Left renal cortex interstitium (tissue), 4 donors: ENCODE measurements at regions not wholly inside any gene's neighbourhood (a gene's known extent, or its start where the extent isn't known, plus 50 kb on each side); places are given as distances from the start of the nearest gene placed in this dataset.
"Not testable (repeated sequence)": the region's sequence is repeated elsewhere in the genome, so short reads cannot be mapped to it uniquely, and the experiment has no call there.

Source experiments
- DNase-seq, 4 donors: peaks; one replicate each; pipeline ENCODE4 v3.0.0-alpha.2; 2013; ENCODE audit warnings: low read depth in 4 of 4, low spot score in 2 of 4, missing footprints in 1 of 4

DNA sequence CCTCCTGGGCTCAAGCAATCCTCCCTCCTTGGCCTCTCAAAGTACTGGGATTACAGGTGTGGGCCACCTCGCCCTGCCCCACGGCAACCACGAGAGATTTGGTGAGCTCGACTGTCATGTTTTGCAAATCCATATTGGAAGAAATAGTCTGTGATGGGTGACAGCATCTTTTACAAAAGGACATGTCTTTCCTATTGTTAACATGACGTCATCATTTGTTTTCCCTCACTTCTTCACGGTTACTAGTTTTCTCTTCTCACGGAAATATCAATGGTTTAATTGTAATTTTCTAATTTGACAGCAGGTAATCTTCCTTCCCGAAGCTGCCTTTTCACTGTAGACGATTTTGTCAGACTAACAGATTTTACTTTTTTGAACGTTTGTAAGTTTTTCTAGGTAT lies 110.8 kb upstream of the GREM2 start:
- DNase-seq: no peak

DNA sequence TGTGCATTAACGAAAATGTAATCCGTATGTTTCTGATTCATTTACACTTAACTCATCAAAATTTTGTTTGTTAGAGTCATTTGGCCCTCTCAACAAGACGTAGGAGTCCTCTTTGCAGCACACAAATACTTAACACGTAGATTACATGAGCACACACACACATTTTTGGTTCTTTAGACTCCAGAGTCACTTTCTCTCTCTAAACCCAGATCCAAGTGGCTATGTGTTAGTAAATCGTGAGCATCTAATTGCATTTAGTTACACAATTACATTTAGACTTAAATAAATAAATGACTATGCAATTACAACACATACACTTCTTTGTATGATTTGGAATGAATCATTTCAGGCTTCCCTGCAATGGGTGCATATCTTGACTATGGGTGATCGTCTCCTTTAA lies 109.0 kb upstream of the GREM2 start:
- no peak for DNase-seq

DNA sequence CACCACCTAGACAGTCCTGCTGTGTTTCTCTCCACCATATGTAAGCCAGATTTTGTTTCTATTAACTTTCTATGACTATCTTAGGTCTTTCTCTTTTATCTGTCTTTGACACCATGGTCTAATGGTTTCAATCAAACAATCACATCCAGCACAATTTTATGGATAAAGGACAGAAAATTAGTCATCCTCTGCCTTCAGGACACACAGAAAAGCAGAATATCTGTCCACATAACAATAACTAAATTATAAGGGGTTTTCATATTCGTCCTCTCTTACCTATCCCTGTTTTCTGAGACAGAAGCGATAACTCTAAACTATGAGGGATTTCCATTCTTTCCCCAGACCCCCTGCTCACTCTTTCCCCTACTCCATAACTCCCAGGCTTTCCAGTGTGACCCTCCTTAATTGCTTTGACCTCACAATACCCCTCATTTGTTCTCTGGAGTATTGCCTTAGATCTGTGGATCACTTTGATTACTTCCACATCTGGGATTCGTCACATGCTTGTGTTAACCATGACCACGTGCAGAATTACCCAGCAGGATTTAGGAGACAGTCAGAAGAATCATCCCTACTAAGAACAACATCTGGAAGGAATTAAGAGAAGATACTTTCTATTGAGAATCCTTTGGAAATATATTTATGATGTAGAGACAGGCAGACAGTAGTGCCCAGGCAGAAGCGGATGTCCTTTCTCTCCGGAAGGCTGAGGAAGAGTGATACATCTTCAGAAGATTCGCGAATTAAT lies 108.2 kb upstream of the GREM2 start:
- DNase-seq: no peak

DNA sequence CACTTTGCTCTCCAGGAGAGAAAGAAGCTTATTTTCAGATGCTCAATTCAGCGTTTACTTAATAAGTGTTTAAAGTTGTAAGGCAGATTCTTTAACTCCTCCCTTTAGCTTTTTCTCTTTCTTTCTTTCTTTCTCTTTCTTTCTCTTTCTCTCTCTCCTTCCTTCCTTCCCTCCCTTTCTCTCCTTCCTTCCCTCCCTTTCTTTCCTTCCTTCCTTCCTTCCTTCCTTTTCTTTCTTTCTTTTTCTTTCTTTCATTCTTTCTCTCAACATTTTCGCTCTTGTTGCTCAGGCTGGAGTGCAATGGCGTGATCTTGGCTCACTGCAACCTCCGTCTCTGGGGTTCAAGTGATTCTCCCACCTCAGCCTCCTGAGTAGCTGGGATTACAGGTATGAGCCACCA lies 104.6 kb upstream of the GREM2 start:
- not testable (repeated sequence) for DNase-seq

DNA sequence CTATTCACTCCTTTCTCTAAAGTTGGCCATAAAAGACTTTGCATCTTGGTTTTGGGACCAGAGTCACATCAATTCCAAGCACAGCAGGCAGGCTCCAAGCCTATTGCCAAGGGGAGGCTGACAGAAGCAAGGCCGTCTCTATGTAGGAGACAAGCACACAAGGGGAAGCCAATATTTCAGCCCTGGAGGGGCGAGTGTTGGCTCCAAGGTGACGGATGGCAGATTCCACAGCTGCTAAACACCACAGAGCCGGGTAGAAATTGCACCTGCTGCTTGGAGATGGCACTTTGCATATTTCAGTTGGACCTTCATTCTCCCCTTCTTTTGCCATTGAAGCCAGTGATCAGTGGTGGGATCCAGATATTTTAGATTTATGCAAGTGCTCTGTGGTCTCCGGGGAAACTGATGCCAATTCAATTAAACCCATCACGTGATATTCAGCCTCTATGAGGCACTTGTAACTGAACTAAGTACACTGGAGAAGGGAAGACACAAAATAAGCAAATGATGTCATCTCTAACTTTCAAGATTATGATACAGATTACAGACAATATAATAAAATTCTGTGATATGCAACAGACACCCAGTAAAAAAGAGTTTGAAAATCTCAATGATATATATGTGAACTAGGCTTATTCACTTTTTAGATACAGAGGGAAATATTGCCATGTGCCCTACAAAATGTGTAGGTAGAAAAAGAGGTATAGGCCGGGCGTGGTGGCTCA lies 102.8 kb upstream of the GREM2 start:
- no peak for DNase-seq

DNA sequence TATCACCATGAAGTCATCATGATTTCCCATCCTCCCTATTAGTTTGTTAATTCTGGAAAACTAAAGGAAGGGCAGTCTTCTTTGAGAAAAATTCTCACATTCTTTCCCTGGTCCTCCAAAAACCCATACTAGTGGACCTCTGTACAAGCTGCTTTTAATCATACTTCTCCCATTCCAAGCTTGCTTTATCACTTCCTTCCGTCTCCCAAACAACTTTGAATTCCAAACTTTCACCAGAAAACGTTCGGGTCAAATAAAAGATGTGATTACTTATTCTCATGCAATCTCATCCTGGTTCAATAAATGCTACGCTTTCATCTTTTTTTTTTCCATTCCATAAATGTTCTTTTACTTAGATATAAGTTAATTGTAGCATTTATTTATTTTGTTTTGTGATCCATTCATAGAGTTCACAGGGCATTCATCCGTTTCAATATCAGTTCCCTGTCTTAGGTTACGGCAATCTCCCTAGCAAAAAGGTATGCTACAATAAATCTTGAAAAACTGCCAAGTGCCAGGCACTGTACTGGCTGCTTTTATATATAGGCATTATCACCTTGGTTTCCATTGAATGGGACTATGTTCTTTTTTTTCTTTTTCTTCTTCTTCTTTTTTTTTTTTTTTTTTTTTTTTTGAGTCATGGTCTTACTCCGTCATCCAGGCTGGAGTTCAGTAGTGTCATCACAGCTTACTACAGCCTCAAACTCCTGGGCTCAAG lies 100.2 kb upstream of the GREM2 start:
- DNase-seq: no peak

DNA sequence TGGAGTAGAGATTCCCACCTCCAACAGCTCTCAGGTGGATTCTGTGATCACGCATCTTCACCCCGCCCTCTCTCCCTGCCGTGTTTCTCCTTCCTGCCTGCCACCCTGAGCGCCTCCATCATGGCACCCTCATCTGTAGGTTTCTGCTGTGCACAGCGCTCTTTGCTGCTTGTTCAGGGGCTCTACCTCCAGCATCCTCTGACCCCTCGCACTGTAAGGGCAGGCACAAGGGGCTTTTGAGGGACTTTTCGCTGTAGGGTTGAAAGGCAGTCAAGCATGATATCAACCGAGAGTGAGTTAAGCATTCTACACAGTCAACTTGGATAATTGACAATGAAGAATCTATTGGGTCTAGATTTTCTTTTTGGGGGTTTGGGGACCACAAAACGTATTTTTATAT lies 99.1 kb upstream of the GREM2 start:
- DNase-seq: no peak

DNA sequence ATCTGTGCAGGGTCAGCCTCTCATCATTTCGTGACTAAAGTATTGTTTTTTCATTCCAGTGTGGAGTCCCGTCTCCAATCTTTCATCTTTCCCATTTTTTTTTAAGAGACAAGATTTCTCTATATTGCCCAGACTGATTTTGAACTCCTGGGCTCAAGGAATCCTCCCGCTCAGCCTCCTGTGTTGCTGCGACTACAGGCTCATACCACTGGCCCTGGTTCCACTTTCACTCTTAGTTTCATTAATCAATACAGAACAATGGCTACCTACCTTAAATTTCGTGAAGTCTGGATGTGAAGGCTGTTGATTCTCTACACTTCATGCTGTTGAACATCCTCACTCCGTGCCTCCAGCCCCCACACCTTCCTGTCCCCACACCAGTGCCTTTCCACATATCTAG lies 97.7 kb upstream of the GREM2 start:
- no peak for DNase-seq

DNA sequence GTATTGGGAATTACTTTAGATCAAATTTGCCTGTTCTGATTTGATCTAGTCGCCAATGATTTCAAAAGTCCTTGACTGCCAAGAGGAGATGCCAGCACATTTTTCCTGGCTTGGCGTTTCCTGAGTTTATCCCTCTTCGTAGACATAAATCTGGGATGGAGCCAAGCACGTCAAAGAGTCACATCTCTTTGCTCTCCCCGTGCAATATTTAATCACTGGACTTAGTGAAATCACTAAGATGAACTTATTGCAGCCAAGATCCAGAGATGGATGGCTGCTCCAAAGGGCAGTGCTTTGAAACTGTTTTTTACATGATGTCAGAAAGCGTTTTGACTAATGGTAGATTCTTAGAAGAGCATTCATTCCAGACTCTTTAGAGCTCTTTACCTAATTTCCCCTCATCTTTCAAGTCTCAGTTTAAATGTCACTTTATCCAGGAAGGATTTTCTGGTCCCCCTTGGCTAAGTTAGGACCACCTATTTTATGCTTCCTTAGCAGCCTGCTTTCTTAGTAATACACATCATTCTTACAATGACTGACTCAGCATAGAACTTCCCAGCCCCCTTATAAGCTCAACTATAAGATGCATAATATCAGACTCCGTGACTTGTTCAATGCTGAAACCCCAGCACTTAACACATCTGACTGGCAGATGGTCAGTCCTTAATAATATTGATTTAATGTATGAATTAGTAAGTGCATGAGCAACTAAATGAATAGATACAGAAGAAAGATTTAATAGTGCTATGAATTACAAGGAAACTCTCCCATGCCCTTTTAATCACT lies 94.4 kb upstream of the GREM2 start:
- no peak for DNase-seq

DNA sequence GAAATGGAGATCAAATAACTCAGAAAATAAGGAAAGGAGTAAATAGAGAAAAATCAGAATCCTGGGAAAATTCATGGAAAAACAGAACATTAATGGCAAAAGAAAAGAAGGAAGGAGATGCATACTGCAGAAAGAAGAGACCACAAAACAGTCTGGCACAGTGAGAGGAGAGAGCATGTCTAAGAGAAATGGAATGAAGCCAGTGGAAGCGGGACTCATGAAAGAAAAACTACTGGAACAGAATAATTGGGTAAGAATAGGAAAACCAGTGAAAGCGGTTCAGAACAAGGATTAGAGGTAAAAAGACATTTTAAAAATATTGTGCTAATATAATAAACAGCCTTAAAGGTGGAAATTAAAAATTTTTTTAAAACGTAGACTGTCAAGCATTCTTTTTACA lies 93.6 kb upstream of the GREM2 start:
- DNase-seq: no peak

DNA sequence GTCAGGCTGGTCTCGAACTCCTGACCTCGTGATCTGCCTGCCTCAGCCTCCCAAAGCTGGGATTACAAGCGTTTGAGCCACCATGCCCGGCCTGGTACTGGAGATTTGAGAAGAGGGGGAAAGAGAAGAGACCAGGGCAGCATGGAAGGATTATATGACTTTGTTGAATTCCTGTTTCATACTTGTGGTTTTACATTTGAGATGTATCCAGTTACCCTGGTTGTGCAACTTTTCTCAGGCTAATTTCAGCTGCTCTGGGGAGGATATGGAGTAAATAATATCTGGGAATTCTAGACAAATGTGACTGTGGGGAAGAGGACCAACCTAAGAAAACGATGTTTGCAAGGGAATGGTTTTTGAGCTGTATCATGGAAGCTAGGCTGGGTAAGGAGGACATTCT lies 89.5 kb upstream of the GREM2 start:
- no peak for DNase-seq

DNA sequence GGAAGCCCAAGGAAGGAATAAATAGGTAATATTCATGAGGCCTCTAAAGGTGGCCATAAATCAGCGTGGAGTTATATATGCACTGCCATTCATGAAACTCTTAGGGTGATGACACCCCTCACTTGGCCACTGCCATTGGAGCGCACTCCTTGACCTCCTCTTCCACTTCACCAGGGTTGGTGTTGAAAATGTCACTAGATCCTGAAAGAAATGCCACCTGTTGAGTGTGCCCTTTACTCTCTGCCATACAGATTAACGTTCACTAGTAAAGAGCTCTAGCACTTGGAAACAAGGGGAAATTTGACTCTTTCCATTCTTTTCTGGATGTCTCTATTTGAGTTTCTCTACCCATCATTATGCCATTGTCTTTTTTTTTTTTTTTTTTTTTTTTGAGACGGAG lies 83.5 kb upstream of the GREM2 start:
- DNase-seq: no peak

DNA sequence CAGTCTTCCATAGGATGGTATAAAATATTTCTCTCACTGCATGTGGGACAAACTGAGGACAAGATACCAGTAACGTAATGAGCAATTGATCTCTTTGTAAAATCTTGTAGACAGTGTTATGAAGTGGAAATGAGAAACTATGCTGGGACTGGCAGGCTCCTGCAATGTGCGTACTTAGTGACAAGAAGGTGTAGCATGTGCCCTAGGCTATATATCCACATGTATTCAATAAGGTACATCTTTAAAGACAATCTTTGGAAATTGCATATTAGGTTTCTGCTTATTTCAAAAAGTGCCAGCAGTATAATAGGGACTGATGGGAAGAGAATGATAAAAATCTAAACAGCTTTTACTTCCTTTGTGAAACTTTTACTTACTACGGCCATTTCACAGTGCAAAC lies 81.9 kb upstream of the GREM2 start:
- DNase-seq: no peak

DNA sequence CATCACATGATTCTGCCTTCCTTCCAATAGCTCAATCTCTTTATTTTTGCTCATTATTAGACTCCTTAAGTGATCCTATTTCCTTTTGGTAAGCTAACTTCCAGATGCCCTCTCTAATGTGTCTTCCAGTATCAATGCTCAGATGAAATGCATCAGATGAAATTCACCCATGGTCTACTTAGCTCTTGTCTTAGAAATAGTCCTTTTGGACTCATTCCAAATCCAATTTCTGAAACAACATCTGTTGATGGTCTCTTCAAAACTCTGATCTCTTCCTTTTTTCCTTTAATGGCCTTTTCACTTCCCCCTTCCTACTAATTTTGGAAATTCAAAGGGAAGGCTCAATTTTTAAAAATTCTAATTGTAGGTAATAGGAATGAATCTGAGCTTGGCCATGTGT lies 81.1 kb upstream of the GREM2 start:
- no peak for DNase-seq

DNA sequence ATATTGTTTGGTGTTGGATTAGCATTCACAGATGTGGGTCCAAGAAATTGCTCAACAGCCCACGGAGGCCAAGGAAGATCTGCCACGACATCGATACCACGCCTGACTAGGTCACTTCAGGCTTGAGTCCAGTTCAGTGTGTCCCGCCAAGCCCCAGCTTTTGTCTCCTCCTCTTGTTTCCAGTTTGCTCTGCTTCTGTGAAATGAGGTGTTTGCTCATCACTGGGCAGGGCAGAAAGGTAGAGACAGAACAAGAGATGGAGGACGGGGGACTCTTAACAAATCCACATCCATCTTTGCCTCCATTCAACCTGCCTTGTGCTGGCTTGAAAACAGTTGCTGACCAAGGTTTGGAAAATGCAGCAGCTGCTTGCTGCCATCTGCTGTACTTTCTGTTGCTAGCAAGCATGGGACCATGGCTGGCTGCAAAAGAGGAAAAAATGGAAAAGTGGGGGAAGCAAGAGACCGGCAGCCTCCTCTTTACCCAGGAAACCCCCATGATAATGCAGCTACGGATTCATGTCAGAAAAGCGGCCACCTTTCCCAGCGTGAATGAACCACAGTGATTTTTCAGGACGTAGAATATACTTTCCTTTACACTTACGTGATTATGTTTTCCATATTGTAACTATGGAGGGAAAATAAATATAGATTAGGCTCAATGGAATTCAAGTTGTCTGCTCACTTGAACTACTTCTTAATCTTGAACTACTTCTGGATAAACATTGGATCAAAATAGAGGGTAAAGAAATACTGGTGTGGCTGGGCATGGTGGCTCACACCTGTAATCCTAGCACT lies 80.2 kb upstream of the GREM2 start:
- peak in 1 of 4 donors; percentile 16 for DNase-seq

DNA sequence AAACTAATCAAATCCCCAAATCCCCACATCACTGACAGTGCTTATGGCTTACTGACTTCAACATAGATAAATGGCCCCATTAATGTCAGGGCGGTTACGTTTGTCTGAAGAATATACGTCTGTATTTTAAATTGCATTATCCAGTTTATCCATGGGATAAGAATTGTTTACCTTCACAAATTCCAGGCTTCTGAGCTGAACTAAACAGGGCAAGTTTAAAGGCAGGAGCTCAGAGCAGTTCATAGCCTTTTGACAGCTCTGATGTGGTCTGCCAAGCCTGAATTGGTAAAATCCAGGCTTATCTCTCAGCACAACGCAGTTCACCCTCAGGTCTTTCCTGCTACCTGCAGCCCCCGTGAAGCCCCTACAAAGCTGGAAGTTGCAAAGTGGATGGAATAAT lies 79.5 kb upstream of the GREM2 start:
- no peak for DNase-seq

DNA sequence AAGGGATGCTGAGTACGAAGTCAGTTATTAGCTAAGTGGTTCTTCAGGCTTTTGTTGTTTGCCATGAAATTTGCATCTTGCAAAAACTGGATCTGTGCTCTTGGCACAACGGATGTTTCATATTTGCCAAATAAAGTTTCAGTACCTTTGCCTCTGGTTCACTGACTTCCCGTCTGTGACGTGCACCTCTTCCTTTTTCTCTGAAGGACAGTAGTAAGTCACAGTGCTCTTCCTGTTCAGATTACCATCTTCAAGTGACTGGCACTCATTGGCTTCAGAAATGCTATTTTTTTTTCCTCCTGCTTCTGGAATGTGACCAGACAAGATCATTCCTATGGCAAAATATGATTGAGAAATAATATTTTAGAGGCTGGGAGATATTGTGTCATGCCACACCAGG lies 75.9 kb upstream of the GREM2 start:
- DNase-seq: no peak

DNA sequence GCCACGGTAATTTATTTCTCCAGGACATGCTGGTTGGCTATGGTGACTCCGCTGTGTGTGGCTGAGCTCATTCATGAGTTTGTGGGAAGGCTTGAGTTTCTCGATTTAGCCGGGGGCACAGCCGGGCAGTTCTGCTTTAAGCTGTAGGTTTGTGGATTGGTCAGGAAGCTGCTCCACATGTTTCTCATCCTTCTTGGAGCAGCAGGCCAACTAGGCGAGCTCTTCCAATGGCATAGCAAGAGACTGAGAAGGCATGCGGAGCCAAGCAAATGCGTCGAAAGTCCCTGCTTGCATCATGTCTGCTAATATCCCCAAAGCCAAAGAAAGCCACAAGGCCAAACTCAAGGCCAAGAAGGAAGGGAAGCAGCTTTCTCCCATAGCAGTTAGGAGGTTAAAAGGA lies 71.6 kb upstream of the GREM2 start:
- no peak for DNase-seq

DNA sequence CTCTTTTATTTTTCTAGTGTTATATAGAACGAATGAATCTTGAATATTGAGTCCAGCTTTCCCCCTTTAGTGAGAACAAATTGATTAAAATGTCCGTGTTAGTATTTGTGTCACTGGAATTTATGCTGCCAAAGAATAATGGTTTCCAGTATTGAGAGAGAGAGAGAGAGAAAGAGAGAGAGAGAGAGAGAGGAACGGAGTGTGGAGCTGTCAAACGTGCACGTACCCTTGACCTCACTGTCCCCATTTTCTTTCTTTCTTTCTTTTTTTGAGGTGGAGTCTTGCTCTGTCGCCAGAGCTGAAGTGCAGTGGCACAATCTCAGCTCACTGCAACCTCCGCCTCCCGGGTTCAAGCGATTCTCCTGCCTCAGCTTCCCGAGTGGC lies 70.9 kb upstream of the GREM2 start:
- no peak for DNase-seq

DNA sequence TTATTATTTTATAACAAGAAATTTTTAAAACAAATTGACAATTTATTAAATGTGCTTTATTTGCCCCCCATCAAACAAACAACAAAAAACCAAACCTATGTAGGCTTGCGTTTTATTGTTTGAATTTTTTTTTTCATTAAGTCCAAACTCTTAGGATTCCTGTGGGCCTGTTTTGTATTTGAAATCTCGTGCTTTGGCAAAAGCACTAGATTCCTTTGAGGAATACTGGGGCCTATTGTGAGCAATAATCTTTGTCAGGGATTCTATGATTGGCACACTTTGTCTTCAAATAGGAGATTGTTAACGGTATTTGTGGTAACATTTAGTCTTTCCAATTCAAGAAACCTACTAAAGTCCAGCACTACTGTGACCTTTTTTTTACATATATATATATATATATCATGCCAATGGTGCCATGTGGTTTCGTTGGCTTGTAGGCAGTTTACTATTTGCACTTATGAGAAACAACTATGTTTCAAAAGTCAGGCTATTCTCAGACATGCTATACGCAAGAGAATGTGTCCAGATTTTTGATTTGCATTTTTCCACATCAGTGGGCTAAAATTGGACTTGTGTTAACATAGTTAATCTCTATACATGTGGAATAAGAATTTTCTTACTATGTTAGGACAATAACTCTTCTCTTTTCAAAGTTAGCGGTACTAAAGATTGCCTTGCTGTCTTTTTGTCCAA lies 70.4 kb upstream of the GREM2 start:
- no peak for DNase-seq
